ENCODE measurements at regions not wholly inside any gene's neighbourhood (a gene's known extent, or its start where the extent isn't known, plus 50 kb on each side); places are given as distances from the start of the nearest gene placed in this dataset.
A peak's percentile ranks its signal among the peaks of the same experiment; 100 is the strongest.

DNA sequence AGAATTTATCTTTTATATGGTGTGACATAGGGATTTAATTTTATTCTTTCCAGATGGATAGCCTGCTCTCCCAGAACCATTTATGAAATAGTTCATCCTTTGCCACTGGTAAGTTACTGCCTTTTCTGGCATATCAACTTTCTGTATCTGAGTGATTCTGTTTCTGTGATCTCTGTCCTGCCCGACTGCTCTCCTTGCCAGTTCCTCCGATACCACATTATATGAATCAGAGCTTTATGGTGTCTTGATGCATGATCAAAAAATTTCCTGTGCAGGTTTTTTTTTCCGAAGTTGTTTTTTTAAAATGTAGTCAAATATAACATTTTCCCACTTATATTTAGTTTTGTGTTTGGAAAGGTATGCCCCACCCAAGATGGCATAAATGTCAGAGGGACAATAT lies 242.5 kb downstream of the CYP26B1 start:
- DNase-seq (ENCODE audit: low spot score): no peak
- in situ Hi-C loops (cut with HindIII; ENCODE audit: low sequenced_read_pairs): no loop called here

DNA sequence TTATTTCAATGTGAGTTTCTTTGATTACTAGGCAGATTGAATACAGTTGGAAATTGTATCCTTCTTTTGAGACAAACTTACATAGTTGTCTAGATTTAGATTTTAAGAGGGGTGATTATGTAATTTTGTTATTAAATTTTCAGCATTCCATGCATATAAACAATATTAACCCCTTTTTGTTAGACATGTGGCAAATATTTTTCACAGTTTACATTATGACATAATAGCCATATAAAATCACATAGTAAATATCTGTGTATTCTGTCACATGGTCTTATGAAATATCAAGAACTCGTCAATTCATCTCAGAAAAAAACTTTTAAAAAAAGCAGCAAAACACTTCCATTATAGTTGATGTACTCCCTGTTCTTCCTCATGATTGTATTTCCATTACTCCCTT lies 243.8 kb downstream of the CYP26B1 start:
- in situ Hi-C loops (cut with HindIII; ENCODE audit: low sequenced_read_pairs): no loop called here
- DNase-seq (ENCODE audit: low spot score): no peak

DNA sequence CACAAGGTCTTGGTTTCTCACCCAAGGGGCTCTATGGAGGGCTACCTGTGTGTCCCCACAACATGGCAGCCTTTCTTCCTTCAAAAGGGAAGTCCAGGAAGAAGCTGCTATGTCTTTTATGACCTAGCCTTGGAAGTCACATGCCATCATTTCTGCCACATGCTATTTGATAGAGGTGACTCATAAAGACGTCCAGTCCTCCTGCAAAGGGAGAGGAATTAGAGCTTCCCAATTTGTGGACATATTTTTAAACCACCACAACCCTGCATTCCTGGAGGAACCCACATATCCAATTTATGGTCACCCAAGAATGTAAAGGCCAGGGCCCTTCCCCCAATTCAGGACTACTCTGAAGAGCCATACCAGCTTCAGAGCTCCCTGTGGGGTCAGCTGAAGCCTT lies 246.2 kb downstream of the CYP26B1 start:
- DNase-seq (ENCODE audit: low spot score): no peak

DNA sequence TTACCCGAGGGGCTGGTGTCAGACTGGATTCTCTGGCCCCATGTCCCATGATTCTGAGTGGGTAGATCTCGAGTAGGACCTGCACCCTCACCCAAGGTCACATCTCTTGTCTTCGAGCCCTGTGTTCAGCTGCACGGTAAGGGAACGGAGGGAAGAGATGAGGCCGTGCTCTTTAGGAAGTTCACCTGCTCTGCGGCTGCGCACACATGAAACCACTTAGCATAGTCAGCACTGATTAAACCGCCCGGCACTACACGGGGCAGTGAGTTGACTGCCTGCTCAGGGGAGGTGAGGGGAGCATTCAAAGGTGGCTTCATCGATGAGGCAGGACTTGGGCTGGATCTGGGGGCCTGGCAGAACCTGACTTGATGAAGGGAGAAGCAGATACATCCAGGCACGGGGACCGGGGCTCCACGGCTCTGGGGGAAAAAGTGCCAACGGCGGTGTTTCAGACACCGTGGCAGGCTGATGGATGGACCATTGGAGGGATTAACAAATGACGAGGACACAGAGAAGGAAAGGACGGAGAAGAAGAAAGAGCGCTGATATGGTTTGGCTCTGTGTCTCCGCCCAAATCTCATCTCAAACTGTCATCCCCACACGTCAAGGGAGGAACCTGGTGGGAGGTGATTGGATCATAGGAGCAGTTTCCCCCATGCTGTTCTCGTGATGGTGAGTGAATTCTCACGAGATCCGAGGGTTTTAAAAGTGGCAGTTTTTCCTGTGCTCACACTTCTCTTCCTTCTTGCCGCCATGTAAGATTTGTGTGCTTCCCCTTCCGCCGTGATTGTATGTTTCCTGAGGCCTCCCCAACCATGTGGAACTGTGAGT lies 248.6 kb downstream of the CYP26B1 start:
- DNase-seq (ENCODE audit: low spot score): no peak
- in situ Hi-C loops (cut with HindIII; ENCODE audit: low sequenced_read_pairs): no loop called here

More for the DNA sequence above, 246.2 kb downstream of the CYP26B1 start:
- in situ Hi-C loops (cut with HindIII; ENCODE audit: low sequenced_read_pairs): no loop called here

DNA sequence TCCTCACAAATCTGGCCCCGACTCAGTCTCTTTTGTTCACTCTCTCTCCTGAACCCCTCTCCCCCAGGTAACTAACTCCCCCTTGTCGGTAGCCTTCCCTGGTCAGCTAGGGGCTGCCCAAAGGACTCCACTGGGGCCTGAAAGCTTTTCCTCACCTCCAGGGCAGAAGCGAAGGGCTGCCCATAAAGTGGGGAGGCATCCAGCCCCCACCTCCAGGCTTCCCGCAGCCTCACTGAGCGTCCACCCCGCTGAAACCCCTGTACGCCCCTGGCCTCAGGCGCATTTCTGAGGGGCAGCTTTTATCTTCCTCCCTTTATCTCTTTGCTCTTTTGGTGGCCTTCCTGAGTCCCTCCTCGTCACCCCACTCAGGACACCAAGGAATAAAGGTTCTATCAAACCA lies 249.3 kb downstream of the CYP26B1 start:
- no peak for DNase-seq (ENCODE audit: low spot score)
- in situ Hi-C loops (cut with HindIII; ENCODE audit: low sequenced_read_pairs): no loop called here

DNA sequence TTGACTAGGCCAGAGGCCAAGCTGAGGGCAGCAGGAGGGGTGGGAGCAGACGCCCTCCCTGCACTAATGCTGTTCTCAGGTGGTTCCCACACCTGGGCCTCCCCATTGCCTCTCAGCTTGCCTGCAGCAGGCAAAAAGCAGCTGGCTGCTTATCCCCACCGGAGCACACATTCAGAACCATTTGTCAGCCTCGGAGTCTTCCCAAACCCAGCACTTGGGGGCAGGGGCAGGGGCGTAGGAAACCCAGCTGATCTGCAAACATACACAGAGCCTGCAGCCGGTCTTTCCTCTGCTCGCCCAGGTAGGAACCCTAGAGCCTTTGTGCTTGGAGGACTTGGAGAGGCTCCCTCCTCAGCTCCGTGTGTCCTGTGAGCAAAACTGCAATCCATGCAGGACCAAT lies 249.8 kb downstream of the CYP26B1 start:
- peak; percentile 16 for DNase-seq (ENCODE audit: low spot score)
- in situ Hi-C loops (cut with HindIII; ENCODE audit: low sequenced_read_pairs): no loop called here

DNA sequence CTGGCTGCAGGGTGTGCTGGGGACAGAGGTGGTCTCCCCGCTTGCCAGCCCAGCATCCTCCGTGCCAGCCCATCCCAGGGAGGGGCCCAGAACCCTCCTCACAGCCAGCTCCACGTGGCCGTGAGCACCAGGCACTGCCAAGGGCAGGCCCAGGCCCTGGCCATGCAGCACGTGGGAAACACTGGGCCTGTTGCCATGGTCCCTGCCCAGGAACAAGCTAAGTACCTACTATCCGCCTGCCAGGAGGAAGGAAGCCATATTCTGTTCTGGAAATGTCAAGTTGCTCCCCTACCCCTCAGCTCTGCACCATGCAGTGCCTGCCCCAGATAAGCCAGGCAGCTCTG lies 250.6 kb downstream of the CYP26B1 start:
- DNase-seq (ENCODE audit: low spot score): peak; percentile 97
- in situ Hi-C loops (cut with HindIII; ENCODE audit: low sequenced_read_pairs): no loop called here

DNA sequence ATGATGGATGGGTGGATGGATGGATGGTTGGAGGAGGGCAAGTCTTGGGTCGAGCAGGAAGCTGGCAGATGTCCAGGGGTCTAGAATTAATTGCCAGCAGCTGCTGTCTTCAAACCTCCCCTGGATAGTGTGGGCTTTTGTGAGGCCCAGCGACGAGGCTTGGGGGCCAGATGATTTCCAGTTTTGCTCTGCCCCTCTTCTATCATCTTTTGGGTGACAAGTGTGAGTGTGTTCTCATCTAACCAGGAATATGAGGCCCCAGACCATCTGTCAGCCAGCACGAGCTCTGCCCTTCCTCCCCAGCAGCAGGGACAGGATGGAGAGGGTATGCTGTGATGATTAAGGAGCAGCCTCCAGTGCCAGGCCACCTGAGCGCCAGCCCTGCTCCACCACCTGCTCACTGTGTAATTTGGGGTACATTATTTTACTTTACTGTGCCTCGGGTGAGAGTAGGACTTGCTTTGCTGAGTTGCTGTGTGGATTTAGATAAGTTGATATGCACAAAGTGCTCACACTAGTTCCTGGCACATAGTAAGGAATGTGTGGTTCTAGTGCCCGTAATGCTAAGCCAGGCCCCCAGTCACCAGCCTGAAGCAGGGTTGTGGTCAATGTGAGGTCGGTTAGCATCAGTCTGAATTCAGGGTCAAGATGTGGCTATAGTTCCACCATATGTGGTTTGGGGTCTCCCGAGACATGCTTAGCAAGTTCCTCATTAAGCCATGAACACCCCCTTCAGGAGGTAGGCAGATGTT lies 251.1 kb downstream of the CYP26B1 start:
- in situ Hi-C loops (cut with HindIII; ENCODE audit: low sequenced_read_pairs): no loop called here

DNA sequence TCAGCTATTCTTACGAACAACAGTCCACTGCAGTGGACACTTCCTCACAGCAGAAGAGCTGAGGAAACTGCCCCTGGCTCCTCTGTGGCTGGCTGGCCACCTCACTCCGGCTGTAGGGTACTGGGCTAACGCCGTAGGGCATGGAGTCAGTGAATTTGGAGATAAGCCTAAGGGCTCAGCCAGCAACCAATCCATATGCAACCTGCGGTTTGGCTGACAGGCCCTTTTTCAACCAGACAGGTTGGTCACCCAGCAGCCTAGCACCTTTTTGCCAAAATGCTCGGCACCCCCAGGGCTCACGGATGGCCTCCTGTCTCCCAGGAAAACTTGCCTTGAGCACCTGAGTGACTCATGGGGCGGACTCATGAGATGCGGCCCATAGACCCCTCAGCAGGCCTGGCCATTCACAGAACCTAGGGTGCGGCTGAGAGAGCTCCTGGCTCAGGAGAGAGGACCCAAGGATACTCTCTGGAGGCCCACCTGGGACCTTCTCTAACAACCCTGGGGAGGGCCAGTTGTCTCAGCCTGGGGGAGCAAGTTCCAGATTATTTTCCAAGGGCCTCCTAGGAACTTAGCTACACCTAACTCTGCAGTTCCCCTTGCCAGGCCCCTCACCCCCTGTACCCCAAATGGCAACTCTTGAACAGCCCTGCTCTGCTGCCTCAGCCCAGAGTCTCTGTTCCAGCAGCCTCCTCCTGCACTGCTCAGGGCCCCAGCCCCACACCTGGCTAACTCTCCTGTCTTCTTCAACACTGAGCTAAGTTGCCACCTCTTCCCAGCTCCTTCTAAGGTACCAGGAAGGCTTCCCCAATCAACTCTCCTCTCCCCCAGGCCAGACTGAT lies 252.1 kb downstream of the CYP26B1 start:
- in situ Hi-C loops (cut with HindIII; ENCODE audit: low sequenced_read_pairs): no loop called here
- peak; percentile 67 for DNase-seq (ENCODE audit: low spot score)

More for the DNA sequence above, 251.1 kb downstream of the CYP26B1 start:
- peak; percentile 97 for DNase-seq (ENCODE audit: low spot score)

DNA sequence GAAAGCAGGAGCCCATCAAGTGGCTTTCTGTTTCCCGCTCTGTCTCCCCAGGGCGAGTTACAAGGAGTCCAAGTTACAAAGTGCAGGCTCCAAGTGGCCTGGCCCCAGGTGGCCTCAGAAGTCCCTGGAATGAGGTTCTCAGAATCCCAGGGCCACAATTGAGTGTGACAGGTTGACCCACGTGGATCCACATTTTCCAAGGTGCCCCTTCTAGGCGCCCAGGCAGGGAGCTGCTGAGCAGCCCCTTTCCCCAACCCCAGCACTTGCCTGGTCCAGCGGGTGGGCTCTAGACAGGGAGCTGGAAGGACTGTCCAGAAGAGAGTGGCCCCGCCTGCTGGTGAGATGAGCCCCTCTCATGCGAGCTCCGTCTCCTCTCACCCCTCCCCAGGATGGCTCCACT lies 253.4 kb downstream of the CYP26B1 start:
- no peak for DNase-seq (ENCODE audit: low spot score)
- in situ Hi-C loops (cut with HindIII; ENCODE audit: low sequenced_read_pairs): no loop called here

DNA sequence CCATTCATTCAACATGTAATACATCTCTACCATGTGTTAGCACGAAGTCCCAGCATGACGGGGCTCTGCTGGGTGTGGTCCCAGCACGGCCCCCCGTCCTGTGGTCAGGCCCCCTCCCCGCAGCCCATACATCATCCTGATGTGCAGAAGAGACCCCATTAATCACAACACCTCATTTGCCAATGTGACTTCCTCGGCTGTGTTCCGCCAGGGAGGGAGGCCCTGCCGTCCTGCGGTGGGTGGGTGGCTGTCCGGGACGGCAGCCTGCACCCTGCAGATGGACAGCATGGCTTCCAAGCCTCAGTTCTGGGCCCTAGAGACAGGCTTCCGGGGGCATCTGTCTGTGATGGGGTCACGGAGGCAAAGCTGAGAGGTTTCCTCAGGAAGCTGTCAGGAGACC lies 254.0 kb downstream of the CYP26B1 start:
- in situ Hi-C loops (cut with HindIII; ENCODE audit: low sequenced_read_pairs): no loop called here
- DNase-seq (ENCODE audit: low spot score): no peak

DNA sequence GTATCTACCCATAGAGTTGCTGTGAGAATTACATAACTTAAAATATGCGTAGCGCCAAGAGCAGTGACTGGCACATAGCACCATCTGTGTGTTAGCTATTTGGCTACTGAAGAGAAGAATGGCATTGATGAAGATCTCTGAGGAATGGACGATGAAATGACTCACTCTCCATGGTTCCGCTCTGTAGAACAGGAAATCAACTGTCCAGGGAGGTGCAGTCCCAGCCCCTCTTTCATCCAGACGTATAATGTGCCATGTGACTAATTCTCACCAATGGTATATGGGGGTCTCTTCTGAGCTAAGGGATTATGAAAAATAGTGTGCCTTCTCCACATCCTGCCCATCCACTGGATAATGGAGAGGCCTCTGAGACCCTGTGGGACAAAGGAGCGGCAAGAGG lies 254.8 kb downstream of the CYP26B1 start:
- in situ Hi-C loops (cut with HindIII; ENCODE audit: low sequenced_read_pairs): no loop called here
- DNase-seq (ENCODE audit: low spot score): peak; percentile 32

DNA sequence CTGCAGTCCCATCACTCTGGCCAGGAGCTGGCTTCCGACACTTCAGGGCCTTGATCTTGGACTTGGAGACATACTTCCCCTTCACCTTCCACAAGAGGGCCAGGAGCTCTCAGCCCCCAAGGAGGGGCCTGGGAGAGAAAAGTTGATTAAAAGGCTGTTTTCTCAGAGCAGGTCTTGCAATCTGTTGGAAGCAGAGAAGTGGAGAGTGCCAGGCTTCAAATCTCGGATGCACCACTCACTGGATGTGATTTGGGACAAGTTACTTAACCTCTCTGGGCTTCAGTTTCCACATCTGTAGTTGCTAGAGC lies 255.3 kb downstream of the CYP26B1 start:
- no peak for DNase-seq (ENCODE audit: low spot score)
- in situ Hi-C loops (cut with HindIII; ENCODE audit: low sequenced_read_pairs): no loop called here

DNA sequence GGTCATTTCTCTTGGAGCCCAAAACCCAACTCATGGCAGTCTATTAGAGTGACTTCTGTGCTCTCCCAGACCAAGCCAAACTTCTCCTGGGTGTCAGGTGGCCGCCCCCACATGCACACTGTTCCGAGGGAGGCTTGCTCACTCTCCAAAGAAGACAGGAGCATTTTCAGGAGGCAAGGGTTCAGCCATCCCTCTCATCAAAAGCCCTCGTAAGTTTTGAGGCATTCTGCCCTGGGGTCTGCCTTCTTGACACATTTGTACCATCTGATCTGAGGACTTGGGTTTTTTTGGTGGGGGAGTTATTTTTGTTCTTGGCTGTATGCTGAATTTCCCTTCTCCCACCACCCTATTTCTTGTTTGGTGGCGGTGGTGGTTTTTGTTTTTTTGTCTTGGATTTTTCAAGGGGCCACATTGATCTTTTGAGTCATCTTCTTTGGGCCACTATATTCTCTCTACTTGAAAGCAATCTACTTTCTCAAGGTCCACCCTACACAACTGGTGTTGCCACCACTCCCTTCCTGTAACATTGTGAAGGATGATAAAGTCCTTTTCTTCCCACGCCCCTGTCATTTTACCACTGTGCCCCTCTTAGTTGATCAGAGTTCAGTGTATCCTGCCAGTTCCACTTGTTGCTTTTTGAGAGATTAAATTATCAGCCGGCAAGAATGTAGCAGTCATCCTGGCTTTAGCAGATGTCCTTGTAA lies 255.8 kb downstream of the CYP26B1 start:
- no peak for DNase-seq (ENCODE audit: low spot score)
- in situ Hi-C loops (cut with HindIII; ENCODE audit: low sequenced_read_pairs): no loop called here

DNA sequence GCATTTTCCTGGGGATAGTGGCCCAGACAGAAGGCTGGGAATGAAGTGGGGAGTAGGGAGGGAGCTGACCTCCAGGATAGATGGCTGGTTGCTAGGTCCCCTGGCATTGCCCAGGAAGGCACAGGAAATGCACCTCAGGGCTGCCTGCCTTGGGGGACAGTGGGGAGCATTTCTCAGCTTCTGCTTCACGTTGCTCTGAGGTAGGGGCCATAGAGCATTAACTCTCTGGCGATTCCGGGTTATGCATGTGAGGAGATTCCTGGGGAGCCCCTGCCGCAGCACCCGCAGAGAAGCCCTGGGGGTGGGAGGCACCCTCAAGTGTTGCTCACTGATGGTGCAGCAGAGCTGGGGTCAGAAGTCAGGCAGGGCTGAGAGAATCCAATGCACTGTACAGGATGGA lies 256.5 kb downstream of the CYP26B1 start:
- DNase-seq (ENCODE audit: low spot score): no peak
- in situ Hi-C loops (cut with HindIII; ENCODE audit: low sequenced_read_pairs): no loop called here

DNA sequence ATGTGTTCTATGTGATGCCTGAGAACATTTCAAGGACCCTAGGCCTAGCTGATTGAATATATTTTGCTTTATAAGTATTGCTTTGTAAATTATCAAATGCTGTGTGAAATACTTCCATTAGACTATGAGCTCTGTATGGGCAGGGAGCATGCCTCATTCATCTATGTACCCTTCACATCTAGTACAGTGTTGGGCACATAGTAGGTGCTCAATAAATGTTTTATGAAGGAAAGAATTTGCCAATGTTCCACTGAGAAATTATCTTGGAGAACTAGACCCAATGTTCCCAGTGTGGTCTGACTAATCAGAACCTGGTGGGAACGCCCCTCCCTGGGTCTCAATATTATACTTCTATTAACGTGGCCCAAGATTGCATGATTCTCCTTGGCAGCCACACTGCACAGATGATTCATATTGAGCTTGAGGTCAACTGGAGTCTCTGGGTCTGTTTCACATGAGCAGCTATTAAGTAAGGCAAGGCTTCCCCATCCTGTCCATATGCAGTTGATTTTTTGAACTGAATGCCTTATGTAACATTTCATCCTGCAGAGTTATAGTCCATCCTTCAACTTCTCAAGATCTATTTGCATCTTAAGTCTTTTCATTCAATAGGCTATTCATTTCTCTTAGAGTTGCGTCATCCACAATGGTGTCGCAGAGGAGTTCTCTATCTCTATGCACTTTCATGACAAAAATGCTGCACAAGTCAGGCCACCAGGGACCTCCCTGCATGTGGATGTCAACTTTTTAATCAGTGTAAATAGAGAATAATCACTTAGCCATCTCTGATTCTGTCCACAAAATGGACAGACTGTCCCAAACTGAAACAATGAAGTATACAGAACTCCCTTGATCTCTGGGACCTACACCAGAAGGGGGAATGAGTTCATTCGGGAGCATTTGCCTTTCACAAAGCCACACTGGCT lies 257.6 kb downstream of the CYP26B1 start:
- no peak for DNase-seq (ENCODE audit: low spot score)
- in situ Hi-C loops (cut with HindIII; ENCODE audit: low sequenced_read_pairs): no loop called here

DNA sequence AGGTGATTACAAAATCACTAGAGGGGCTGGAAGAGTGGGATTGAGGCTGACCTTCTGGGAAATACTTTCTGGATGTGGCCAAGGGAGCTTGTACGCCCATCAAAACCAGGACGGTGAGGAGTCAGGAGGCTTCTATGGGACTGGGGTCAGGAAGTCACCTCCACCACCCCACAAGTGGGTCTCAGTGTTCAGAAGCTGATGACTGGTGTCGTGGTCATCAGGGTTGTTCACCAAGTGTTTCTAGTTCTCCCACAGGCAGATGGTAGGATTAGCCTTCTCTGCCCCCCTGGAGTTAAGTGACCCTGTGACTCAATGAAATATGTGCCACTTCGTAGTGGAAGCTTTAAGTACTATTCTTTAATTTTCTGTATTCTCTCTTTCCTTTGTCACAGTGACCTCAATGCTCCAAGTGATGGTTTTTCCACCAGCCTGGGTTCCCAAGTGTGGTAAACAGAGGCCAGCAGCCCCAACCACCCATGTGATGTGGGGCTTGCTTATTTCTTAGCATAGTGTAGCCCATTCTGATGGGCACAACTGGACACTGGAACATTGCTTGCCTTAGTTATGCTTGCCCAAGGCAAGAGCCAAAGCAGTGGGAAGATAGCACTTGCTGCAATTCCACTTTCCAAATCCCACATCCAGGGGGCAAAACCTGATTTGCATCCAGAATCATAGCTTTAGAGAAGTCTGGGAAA lies 258.8 kb downstream of the CYP26B1 start:
- DNase-seq (ENCODE audit: low spot score): no peak
- in situ Hi-C loops (cut with HindIII; ENCODE audit: low sequenced_read_pairs): no loop called here

DNA sequence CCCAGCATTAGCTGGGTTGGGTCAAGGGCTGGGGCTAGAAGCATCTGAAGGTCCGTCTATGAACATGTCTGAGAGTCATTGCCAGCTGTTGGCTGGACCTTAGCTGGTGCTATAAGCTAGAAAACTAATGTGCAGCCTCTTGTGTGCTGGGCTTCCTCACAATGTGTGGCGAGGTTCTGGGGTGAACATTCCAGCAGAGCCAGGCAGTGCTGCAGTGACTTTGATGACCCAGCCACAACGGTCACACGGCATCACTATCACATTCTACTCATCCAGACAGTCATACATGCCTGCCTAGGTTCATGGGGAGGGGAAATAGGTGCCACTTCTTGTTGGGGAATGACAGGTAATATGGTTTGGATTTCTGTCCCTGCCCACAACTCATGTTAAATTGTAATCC lies 260.5 kb downstream of the CYP26B1 start:
- DNase-seq (ENCODE audit: low spot score): no peak
- in situ Hi-C loops (cut with HindIII; ENCODE audit: low sequenced_read_pairs): no loop called here

All from G401 (cell line).